ENCODE measurements at regions not wholly inside any gene's neighbourhood (a gene's known extent, or its start where the extent isn't known, plus 50 kb on each side); places are given as distances from the start of the nearest gene placed in this dataset.

DNA sequence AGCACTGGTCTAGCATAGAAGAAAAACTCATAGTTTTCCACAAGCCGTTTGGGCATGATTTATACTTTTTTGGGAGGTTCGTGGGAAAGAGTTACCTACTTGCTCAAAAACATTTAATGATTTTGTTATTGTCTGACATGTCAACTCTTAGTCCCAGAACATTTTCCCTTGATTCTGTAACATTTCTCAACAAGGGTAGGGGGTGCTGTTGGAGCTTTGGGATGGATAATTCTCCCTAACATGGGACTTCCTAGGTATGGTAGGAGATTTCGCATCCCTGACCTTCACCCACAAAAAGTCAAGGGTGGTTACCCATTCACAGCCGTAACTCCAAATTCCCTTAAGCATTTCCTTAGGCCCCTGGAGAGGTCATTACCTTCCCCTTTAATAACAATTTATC is 378.0 kb downstream of the YTHDC2 start:
- TF ChIP-seq, protein P1, sequence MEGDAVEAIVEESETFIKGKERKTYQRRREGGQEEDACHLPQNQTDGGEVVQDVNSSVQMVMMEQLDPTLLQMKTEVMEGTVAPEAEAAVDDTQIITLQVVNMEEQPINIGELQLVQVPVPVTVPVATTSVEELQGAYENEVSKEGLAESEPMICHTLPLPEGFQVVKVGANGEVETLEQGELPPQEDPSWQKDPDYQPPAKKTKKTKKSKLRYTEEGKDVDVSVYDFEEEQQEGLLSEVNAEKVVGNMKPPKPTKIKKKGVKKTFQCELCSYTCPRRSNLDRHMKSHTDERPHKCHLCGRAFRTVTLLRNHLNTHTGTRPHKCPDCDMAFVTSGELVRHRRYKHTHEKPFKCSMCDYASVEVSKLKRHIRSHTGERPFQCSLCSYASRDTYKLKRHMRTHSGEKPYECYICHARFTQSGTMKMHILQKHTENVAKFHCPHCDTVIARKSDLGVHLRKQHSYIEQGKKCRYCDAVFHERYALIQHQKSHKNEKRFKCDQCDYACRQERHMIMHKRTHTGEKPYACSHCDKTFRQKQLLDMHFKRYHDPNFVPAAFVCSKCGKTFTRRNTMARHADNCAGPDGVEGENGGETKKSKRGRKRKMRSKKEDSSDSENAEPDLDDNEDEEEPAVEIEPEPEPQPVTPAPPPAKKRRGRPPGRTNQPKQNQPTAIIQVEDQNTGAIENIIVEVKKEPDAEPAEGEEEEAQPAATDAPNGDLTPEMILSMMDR (IDR thresholded peaks at IDR 0.05; ENCODE audit: unreplicated experiment), result no peak
- H3K27ac Mint-ChIP-seq (ENCODE audit: low read depth, unreplicated experiment), result no peak overlapping the region
- CTCF ChIA-PET, result no interaction called here
- BruUV-seq (replicated peaks), result no TSS peak
- DNase-seq (ENCODE audit: unreplicated experiment), result no peak
- no peaks in the 10 kb centered on the region for H3K4me1 Mint-ChIP-seq (ENCODE audit: insufficient read depth, unreplicated experiment)
- POLR2A ChIA-PET, result no interaction called here
- H3K9me3 Mint-ChIP-seq (ENCODE audit: unreplicated experiment), result peaks cover 8% of the 10 kb centered on the region
- peaks cover 52% of the 10 kb centered on the region for H3K27me3 Mint-ChIP-seq (ENCODE audit: insufficient read depth, unreplicated experiment)
- no peaks in the 10 kb centered on the region for H3K36me3 Mint-ChIP-seq (ENCODE audit: insufficient read depth, unreplicated experiment)
- H3K4me3 Mint-ChIP-seq (ENCODE audit: unreplicated experiment), result no peak overlapping the region
- intact Hi-C loops (cut with micrococcal nuclease), result no loop called here

DNA sequence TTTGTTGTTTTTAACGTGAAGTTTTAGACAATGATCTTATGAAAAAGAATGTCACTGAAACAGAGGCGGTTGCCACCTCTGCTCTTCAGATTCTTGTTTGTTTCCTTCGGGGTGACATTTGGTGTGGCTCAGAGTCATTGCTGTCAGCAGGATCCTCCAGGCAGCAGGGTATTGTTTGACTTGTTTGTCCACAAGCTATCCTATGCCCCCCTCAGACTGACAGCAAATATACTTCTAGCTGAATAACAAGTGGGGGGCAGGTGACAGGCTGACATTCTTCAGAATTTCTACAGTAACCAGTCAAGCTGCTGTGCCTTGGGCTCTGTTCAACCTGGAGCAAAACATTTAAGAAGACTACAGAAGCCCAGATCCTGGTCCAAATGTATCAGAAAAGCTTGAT is 383.3 kb downstream of the YTHDC2 start:
- no peak overlapping the region for H3K4me3 Mint-ChIP-seq (ENCODE audit: unreplicated experiment)
- H3K27me3 Mint-ChIP-seq (ENCODE audit: insufficient read depth, unreplicated experiment), result peaks cover 86% of the 10 kb centered on the region
- no peaks in the 10 kb centered on the region for H3K4me1 Mint-ChIP-seq (ENCODE audit: insufficient read depth, unreplicated experiment)
- TF ChIP-seq, protein P1 (IDR thresholded peaks at IDR 0.05; ENCODE audit: unreplicated experiment), result no peak
- CTCF ChIA-PET, result no interaction called here
- no TSS peak for BruUV-seq (replicated peaks)
- no peaks in the 10 kb centered on the region for H3K9me3 Mint-ChIP-seq (ENCODE audit: unreplicated experiment)
- POLR2A ChIA-PET, result no interaction called here
- no peaks in the 10 kb centered on the region for H3K36me3 Mint-ChIP-seq (ENCODE audit: insufficient read depth, unreplicated experiment)
- DNase-seq (ENCODE audit: unreplicated experiment), result no peak
- H3K27ac Mint-ChIP-seq (ENCODE audit: low read depth, unreplicated experiment), result no peak overlapping the region
- intact Hi-C loops (cut with micrococcal nuclease), result no loop called here

DNA sequence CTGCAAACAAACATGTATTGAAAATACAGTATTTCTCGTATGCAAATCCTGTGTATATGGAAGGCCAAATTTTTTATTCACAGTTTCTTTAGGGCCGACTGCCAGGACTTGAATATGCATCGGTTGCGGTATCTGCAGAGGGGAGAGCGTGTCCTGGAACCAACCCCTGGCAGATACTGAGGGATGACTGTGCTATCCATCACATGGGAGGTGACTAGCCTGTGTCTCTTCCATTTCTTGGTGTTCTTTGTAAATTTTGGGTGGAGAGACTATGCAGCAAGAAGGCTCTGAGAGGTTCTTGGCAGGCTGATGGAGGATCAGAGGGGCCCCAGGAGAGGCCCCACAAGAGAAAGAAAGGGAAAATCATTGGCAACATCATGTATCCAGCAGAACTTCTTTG is 384.3 kb downstream of the YTHDC2 start:
- DNase-seq (ENCODE audit: unreplicated experiment), result no peak
- ChIA-PET POLR2A (no interaction called here), CTCF (no interaction called here)
- H3K4me3 Mint-ChIP-seq (ENCODE audit: unreplicated experiment), result no peak overlapping the region
- intact Hi-C loops (cut with micrococcal nuclease), result no loop called here
- peaks cover 95% of the 10 kb centered on the region for H3K27me3 Mint-ChIP-seq (ENCODE audit: insufficient read depth, unreplicated experiment)
- H3K36me3 Mint-ChIP-seq (ENCODE audit: insufficient read depth, unreplicated experiment), result no peaks in the 10 kb centered on the region
- TF ChIP-seq, protein P1 (IDR thresholded peaks at IDR 0.05; ENCODE audit: unreplicated experiment), result no peak
- no peak overlapping the region for H3K27ac Mint-ChIP-seq (ENCODE audit: low read depth, unreplicated experiment)
- no peaks in the 10 kb centered on the region for H3K4me1 Mint-ChIP-seq (ENCODE audit: insufficient read depth, unreplicated experiment)
- BruUV-seq (replicated peaks), result no TSS peak
- no peaks in the 10 kb centered on the region for H3K9me3 Mint-ChIP-seq (ENCODE audit: unreplicated experiment)

DNA sequence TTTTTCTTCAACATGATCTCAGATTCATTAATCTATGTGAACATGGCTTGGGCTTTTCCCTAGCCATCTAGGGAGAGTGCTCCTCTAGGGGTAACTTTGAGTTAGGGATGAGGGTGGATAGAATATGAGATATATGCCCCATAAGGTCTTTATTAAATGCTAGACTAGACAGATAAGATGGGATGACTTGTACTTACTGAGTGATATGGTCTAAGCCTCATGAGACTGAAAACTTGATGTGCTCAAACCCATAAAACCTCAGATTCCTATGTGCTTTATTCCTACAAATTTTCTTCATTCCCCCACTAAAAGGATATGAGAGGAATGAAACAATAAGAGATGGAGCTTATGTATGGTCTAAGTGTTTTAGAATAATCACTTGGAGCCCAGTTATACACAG is 386.6 kb downstream of the YTHDC2 start:
- no peak for DNase-seq (ENCODE audit: unreplicated experiment)
- POLR2A ChIA-PET, result no interaction called here
- Mint-ChIP-seq H3K4me3 (ENCODE audit: unreplicated experiment) (no peak overlapping the region), H3K9me3 (ENCODE audit: unreplicated experiment) (no peaks in the 10 kb centered on the region), H3K27me3 (ENCODE audit: insufficient read depth, unreplicated experiment) (peaks cover 95% of the 10 kb centered on the region), H3K36me3 (ENCODE audit: insufficient read depth, unreplicated experiment) (no peaks in the 10 kb centered on the region), H3K4me1 (ENCODE audit: insufficient read depth, unreplicated experiment) (no peaks in the 10 kb centered on the region), H3K27ac (ENCODE audit: low read depth, unreplicated experiment) (no peak overlapping the region)
- TF ChIP-seq, protein P1 (IDR thresholded peaks at IDR 0.05; ENCODE audit: unreplicated experiment), result no peak
- CTCF ChIA-PET, result no interaction called here
- intact Hi-C loops (cut with micrococcal nuclease), result no loop called here
- no TSS peak for BruUV-seq (replicated peaks)
